ENCODE measurements at regions not wholly inside any gene's neighbourhood (a gene's known extent, or its start where the extent isn't known, plus 50 kb on each side); places are given as distances from the start of the nearest gene placed in this dataset.

- no peak for TF ChIP-seq CTCF (IDR thresholded peaks at IDR 0.05; ENCODE audit: low read length)
- TF ChIP-seq EZH2phosphoT487 (IDR thresholded peaks at IDR 0.05; ENCODE audit: low read length) = no peak
- no peak for TF ChIP-seq EZH2 (optimal IDR thresholded peaks at IDR 0.05; ENCODE audit: low read depth, low read length)
Measured at GRCh38 chr17:22242472-22242871, 550.1 kb downstream of the KCNJ18 start.
